ENCODE measurements at regions not wholly inside any gene's neighbourhood (a gene's known extent, or its start where the extent isn't known, plus 50 kb on each side); places are given as distances from the start of the nearest gene placed in this dataset.

GRCh38 chr10:64113792-64114191 is 592.6 kb downstream of the REEP3 start:
- H3K4me3 ChIP-seq (ENCODE audit: low read depth, low read length, poor library complexity, severe bottlenecking) = no peak overlapping the region
- no peaks in the 10 kb centered on the region for H3K9me3 ChIP-seq (ENCODE audit: low read depth, low read length, poor library complexity, severe bottlenecking)
- DNase-seq (ENCODE audit: low spot score) = no peak
- no peaks in the 10 kb centered on the region for H3K4me1 ChIP-seq (ENCODE audit: insufficient read depth, low read length, poor library complexity, severe bottlenecking)
- H3K27me3 ChIP-seq (replicated peaks; ENCODE audit: insufficient read depth, low read depth, low read length, poor library complexity) = no peaks in the 10 kb centered on the region
- BruUV-seq (replicated peaks) = no TSS peak
- intact Hi-C loops (cut with micrococcal nuclease; ENCODE audit: unreplicated experiment) = no loop called here
- ChIA-PET POLR2A (ENCODE audit: low non-redundant PET) (no interaction called here), CTCF (no interaction called here)
- no peak overlapping the region for H3K27ac ChIP-seq (ENCODE audit: low read depth, low read length, poor library complexity, severe bottlenecking)
- no peak for TF ChIP-seq CTCF (conservative IDR thresholded peaks at IDR 0.05; ENCODE audit: low read depth, low read length)
- TF ChIP-seq EZH2 (IDR thresholded peaks at IDR 0.05; ENCODE audit: borderline replicate concordance, low read depth, low read length, poor library complexity, severe bottlenecking) = no peak
- H3K36me3 ChIP-seq (ENCODE audit: insufficient read depth, low read length, poor library complexity, severe bottlenecking) = no peaks in the 10 kb centered on the region

- H3K27ac ChIP-seq (ENCODE audit: low read depth, low read length, poor library complexity, severe bottlenecking) = no peak overlapping the region
- intact Hi-C loops (cut with micrococcal nuclease; ENCODE audit: unreplicated experiment) = no loop called here
- ChIA-PET CTCF (interaction anchor here (0.5 kb wide), 1 partner anchor 249 kb away, joined by 3 read pairs; no protein-coding TSS in a partner anchor), POLR2A (ENCODE audit: low non-redundant PET) (interaction anchor here (0.7 kb wide), 1 partner anchor 456 kb away, joined by 3 read pairs; no protein-coding TSS in a partner anchor)
- BruUV-seq (replicated peaks) = no TSS peak
- H3K4me3 ChIP-seq (ENCODE audit: low read depth, low read length, poor library complexity, severe bottlenecking) = no peak overlapping the region
- DNase-seq (ENCODE audit: low spot score) = no peak
- no peaks in the 10 kb centered on the region for H3K36me3 ChIP-seq (ENCODE audit: insufficient read depth, low read length, poor library complexity, severe bottlenecking)
- no peaks in the 10 kb centered on the region for H3K27me3 ChIP-seq (replicated peaks; ENCODE audit: insufficient read depth, low read depth, low read length, poor library complexity)
- TF ChIP-seq CTCF (conservative IDR thresholded peaks at IDR 0.05; ENCODE audit: low read depth, low read length) (no peak), EZH2 (IDR thresholded peaks at IDR 0.05; ENCODE audit: borderline replicate concordance, low read depth, low read length, poor library complexity, severe bottlenecking) (no peak)
- H3K4me1 ChIP-seq (ENCODE audit: insufficient read depth, low read length, poor library complexity, severe bottlenecking) = no peaks in the 10 kb centered on the region
- no peaks in the 10 kb centered on the region for H3K9me3 ChIP-seq (ENCODE audit: low read depth, low read length, poor library complexity, severe bottlenecking)
Observed at GRCh38 chr10:64115471-64115870, 594.3 kb downstream of the REEP3 start.

- ChIA-PET CTCF (interaction anchor here (0.5 kb wide), 1 partner anchor 249 kb away, joined by 3 read pairs; no protein-coding TSS in a partner anchor), POLR2A (ENCODE audit: low non-redundant PET) (interaction anchor here (0.7 kb wide), 1 partner anchor 455 kb away, joined by 3 read pairs; no protein-coding TSS in a partner anchor)
- peak; percentile 45 for DNase-seq (ENCODE audit: low spot score)
- BruUV-seq (replicated peaks) = no TSS peak
- Histone ChIP-seq H3K4me1 (ENCODE audit: insufficient read depth, low read length, poor library complexity, severe bottlenecking) (no peaks in the 10 kb centered on the region), H3K36me3 (ENCODE audit: insufficient read depth, low read length, poor library complexity, severe bottlenecking) (no peaks in the 10 kb centered on the region), H3K27ac (ENCODE audit: low read depth, low read length, poor library complexity, severe bottlenecking) (no peak overlapping the region), H3K4me3 (ENCODE audit: low read depth, low read length, poor library complexity, severe bottlenecking) (no peak overlapping the region), H3K27me3 (replicated peaks; ENCODE audit: insufficient read depth, low read depth, low read length, poor library complexity) (no peaks in the 10 kb centered on the region), H3K9me3 (ENCODE audit: low read depth, low read length, poor library complexity, severe bottlenecking) (no peaks in the 10 kb centered on the region)
- TF ChIP-seq CTCF (conservative IDR thresholded peaks at IDR 0.05; ENCODE audit: low read depth, low read length) = peak; percentile 69
- no peak for TF ChIP-seq EZH2 (IDR thresholded peaks at IDR 0.05; ENCODE audit: borderline replicate concordance, low read depth, low read length, poor library complexity, severe bottlenecking)
- intact Hi-C loops (cut with micrococcal nuclease; ENCODE audit: unreplicated experiment) = no loop called here
Observed at GRCh38 chr10:64115908-64116643, 594.9 kb downstream of the REEP3 start.

Measured in A673 (cell line).